Stimulated activated CD4-positive, alpha-beta T cell treated with anti-CD3 and anti-CD28 coated beads, Interleukin-4, amount 100 ng/mL, for 24 hours (primary cell): ENCODE measurements at regions not wholly inside any gene's neighbourhood (a gene's known extent, or its start where the extent isn't known, plus 50 kb on each side); places are given as distances from the start of the nearest gene placed in this dataset.
"Not testable (repeated sequence)": the region's sequence is repeated elsewhere in the genome, so short reads cannot be mapped to it uniquely, and the experiment has no call there.

Experiments used
- DNase-seq: peaks from one replicate; pipeline ENCODE4 v3.0.0-alpha.2; 2020

- no peak for DNase-seq
Observed at GRCh38 chr11:38365274-38365673, 1767.2 kb upstream of the RAG2 start.

- DNase-seq: no peak
Observed at GRCh38 chr11:38356255-38356654, 1758.2 kb upstream of the RAG2 start.

GRCh38 chr11:38345286-38345685 lies 1747.2 kb upstream of the RAG2 start:
- DNase-seq: no peak

GRCh38 chr11:38341612-38342011 lies 1743.6 kb upstream of the RAG2 start:
- DNase-seq: not testable (repeated sequence)

- no peak for DNase-seq
Observed at GRCh38 chr11:38339835-38340440, 1741.9 kb upstream of the RAG2 start.

GRCh38 chr11:38338022-38338421 lies 1740.0 kb upstream of the RAG2 start:
- DNase-seq: not testable (repeated sequence)

- no peak for DNase-seq
Observed at GRCh38 chr11:38332046-38332445, 1734.0 kb upstream of the RAG2 start.

GRCh38 chr11:38330578-38330977 lies 1732.5 kb upstream of the RAG2 start:
- no peak for DNase-seq

- no peak for DNase-seq
Observed at GRCh38 chr11:38323961-38324761, 1726.1 kb upstream of the RAG2 start.

- no peak for DNase-seq
Observed at GRCh38 chr11:38315151-38315550, 1717.1 kb upstream of the RAG2 start.

GRCh38 chr11:38307455-38307854 lies 1709.4 kb upstream of the RAG2 start:
- DNase-seq: no peak

- no peak for DNase-seq
Observed at GRCh38 chr11:38305682-38306081, 1707.6 kb upstream of the RAG2 start.

GRCh38 chr11:38304926-38305325 lies 1706.9 kb upstream of the RAG2 start:
- no peak for DNase-seq

- no peak for DNase-seq
Observed at GRCh38 chr11:38302564-38302963, 1704.5 kb upstream of the RAG2 start.

- DNase-seq: no peak
Observed at GRCh38 chr11:38300570-38300969, 1702.5 kb upstream of the RAG2 start.

GRCh38 chr11:38296211-38296776 lies 1698.3 kb upstream of the RAG2 start:
- DNase-seq: no peak

- DNase-seq: no peak
Observed at GRCh38 chr11:38282718-38283117, 1684.7 kb upstream of the RAG2 start.

- DNase-seq: no peak
Observed at GRCh38 chr11:38278457-38279141, 1680.6 kb upstream of the RAG2 start.

- no peak for DNase-seq
Observed at GRCh38 chr11:38274031-38274430, 1676.0 kb upstream of the RAG2 start.

- DNase-seq: no peak
Observed at GRCh38 chr11:38272376-38272775, 1674.3 kb upstream of the RAG2 start.

- DNase-seq: no peak
Observed at GRCh38 chr11:38266691-38267090, 1668.7 kb upstream of the RAG2 start.

- no peak for DNase-seq
Observed at GRCh38 chr11:38256436-38256835, 1658.4 kb upstream of the RAG2 start.

GRCh38 chr11:38254913-38255312 lies 1656.9 kb upstream of the RAG2 start:
- no peak for DNase-seq

- DNase-seq: no peak
Observed at GRCh38 chr11:38252620-38253019, 1654.6 kb upstream of the RAG2 start.
